ENCODE measurements at regions not wholly inside any gene's neighbourhood (a gene's known extent, or its start where the extent isn't known, plus 50 kb on each side); places are given as distances from the start of the nearest gene placed in this dataset.

- TF ChIP-seq CTCF (conservative IDR thresholded peaks at IDR 0.05 in 1 of 2, IDR thresholded peaks at IDR 0.05 in 1 of 2; ENCODE audit: low read depth in 1 of 2, low read length in 2 of 2), result no peak
- no peak for TF ChIP-seq EZH2 (IDR thresholded peaks at IDR 0.05; ENCODE audit: low read length, missing control alignments)
Measured at GRCh38 chr10:76684968-76685367, 952.6 kb downstream of the KCNMA1 start.
